GM23338 (cell line): ENCODE measurements at regions not wholly inside any gene's neighbourhood (a gene's known extent, or its start where the extent isn't known, plus 50 kb on each side); places are given as distances from the start of the nearest gene placed in this dataset.

Experiments used
- ATAC-seq: fragments of 200-7000 bp; cut with Tn5 transposase; 3 replicates; pipeline ENCODE4 v1.9.1; 2020
- DNase-seq: peaks from one replicate; pipeline ENCODE4 v3.0.0-alpha.2; 2015; ENCODE audit warnings: low spot score
- H2AFZ ChIP-seq: fragments of 200-600 bp; sonication (generic); 2 replicates; pipeline ENCODE4 v1.8.0; 2016; ENCODE audit warnings: antibody characterized with exemption, mild to moderate bottlenecking, moderate library complexity
- H3F3A ChIP-seq: fragments of 200-600 bp; sonication (generic); replicated peaks from 2 replicates; pipeline ENCODE4 v1.8.0; 2017; ENCODE audit warnings: antibody characterized with exemption, mixed run types, low read depth
- H3K27ac ChIP-seq: fragments of 200-600 bp; sonication (generic); 2 replicates; pipeline ENCODE4 v1.6.1; 2016; ENCODE audit warnings: low read depth
- H3K27me3 ChIP-seq: fragments of 200-600 bp; sonication (generic); 2 replicates; pipeline ENCODE4 v1.8.0; 2016; ENCODE audit warnings: mild to moderate bottlenecking, mixed run types, moderate library complexity; ENCODE audit not compliant: insufficient read depth
- H3K36me3 ChIP-seq: fragments of 200-600 bp; sonication (generic); 2 replicates; pipeline ENCODE4 v1.8.0; 2016; ENCODE audit warnings: mild to moderate bottlenecking; ENCODE audit not compliant: insufficient read depth
- H3K4me1 ChIP-seq: fragments of 200-600 bp; sonication (generic); 2 replicates; pipeline ENCODE4 v1.8.0; 2016; ENCODE audit warnings: mild to moderate bottlenecking, moderate library complexity; ENCODE audit not compliant: insufficient read depth
- H3K4me2 ChIP-seq: fragments of 200-600 bp; sonication (generic); 2 replicates; pipeline ENCODE4 v1.7.1; 2017; ENCODE audit warnings: mixed run types
- H3K4me3 ChIP-seq: fragments of 200-600 bp; sonication (generic); 2 replicates; pipeline ENCODE4 v1.6.1; 2016; ENCODE audit warnings: mixed run types
- H3K79me2 ChIP-seq: fragments of 200-600 bp; sonication (generic); replicated peaks from 2 replicates; pipeline ENCODE4 v1.8.0; 2017; ENCODE audit warnings: mild to moderate bottlenecking; ENCODE audit not compliant: insufficient read depth
- H3K9me2 ChIP-seq: fragments of 200-600 bp; sonication (generic); 2 replicates; pipeline ENCODE4 v1.8.0; 2017; ENCODE audit not compliant: insufficient read depth
- H4K20me1 ChIP-seq: fragments of 200-600 bp; sonication (generic); replicated peaks from 2 replicates; pipeline ENCODE4 v1.8.0; 2017; ENCODE audit warnings: mild to moderate bottlenecking; ENCODE audit not compliant: insufficient read depth
- H3K27ac Mint-ChIP-seq: 2 replicates; pipeline ENCODE4 v1.8.0; 2020; ENCODE audit warnings: inconsistent platforms, mild to moderate bottlenecking, moderate library complexity, mixed read lengths
- H3K27me3 Mint-ChIP-seq: 3 replicates; pipeline ENCODE4 v1.8.0; 2022; ENCODE audit warnings: low read depth, mild to moderate bottlenecking, moderate library complexity, mixed read lengths, inconsistent platforms; ENCODE audit not compliant: insufficient read depth, poor library complexity
- H3K36me3 Mint-ChIP-seq: 3 replicates; pipeline ENCODE4 v1.8.0; 2021; ENCODE audit warnings: low read depth, mild to moderate bottlenecking, inconsistent platforms, moderate library complexity, mixed read lengths
- H3K4me1 Mint-ChIP-seq: 3 replicates; pipeline ENCODE4 v1.8.0; 2020; ENCODE audit warnings: mild to moderate bottlenecking, inconsistent platforms, mixed read lengths
- H3K4me3 Mint-ChIP-seq: 3 replicates; pipeline ENCODE4 v1.8.0; 2021; ENCODE audit warnings: moderate library complexity, mild to moderate bottlenecking, inconsistent platforms, mixed read lengths
- H3K9me3 Mint-ChIP-seq: 3 replicates; pipeline ENCODE4 v1.8.0; 2020; ENCODE audit warnings: moderate library complexity, mild to moderate bottlenecking, inconsistent platforms, mixed read lengths
- CREB1 ChIP-seq: fragments of 250-450 bp; sonication (Bioruptor Pico); IDR thresholded peaks from 2 replicates; pipeline ENCODE4 v1.5.0; 2020; ENCODE audit warnings: low read depth, mild to moderate bottlenecking, moderate library complexity
- EZH2 ChIP-seq: fragments of 200-600 bp; sonication (generic); IDR thresholded peaks from one replicate; pipeline ENCODE4 v1.8.0; 2017; ENCODE audit warnings: antibody characterized with exemption, mild to moderate bottlenecking, low read depth; ENCODE audit not compliant: unreplicated experiment
- EZH2phosphoT487 ChIP-seq: fragments of 200-600 bp; sonication (generic); IDR thresholded peaks from one replicate; pipeline ENCODE4 v1.8.1; 2018; ENCODE audit warnings: antibody characterized with exemption; ENCODE audit not compliant: unreplicated experiment
- JUNB ChIP-seq: IDR thresholded peaks from one replicate; pipeline ENCODE4 v1.6.1; 2016; ENCODE audit warnings: antibody characterized with exemption; ENCODE audit not compliant: unreplicated experiment
- NANOG ChIP-seq: IDR thresholded peaks from 2 replicates; pipeline ENCODE4 v1.6.1; 2016; ENCODE audit warnings: antibody characterized with exemption, borderline replicate concordance
- POLR2AphosphoS5 ChIP-seq: IDR thresholded peaks from 2 replicates; pipeline ENCODE4 v1.6.1; 2016; ENCODE audit warnings: antibody characterized with exemption, low read depth
- STAT1 ChIP-seq: IDR thresholded peaks from one replicate; pipeline ENCODE4 v1.6.1; 2016; ENCODE audit warnings: antibody characterized with exemption; ENCODE audit not compliant: unreplicated experiment
- ZNF114 ChIP-seq: fragments of 250-450 bp; sonication (Bioruptor Pico); IDR thresholded peaks from 2 replicates; pipeline ENCODE4 v1.5.0; 2020; ENCODE audit warnings: mild to moderate bottlenecking, moderate library complexity
- ZNF331 ChIP-seq: fragments of 250-450 bp; sonication (Bioruptor Pico); IDR thresholded peaks from 2 replicates; pipeline ENCODE4 v1.5.0; 2020; ENCODE audit warnings: low read depth, mild to moderate bottlenecking, moderate library complexity
- TF ChIP-seq, protein P1 (sequence below): fragments of 250-450 bp; sonication (Bioruptor Pico); IDR thresholded peaks from 2 replicates; pipeline ENCODE4 v1.5.0; 2020; ENCODE audit warnings: mild to moderate bottlenecking, moderate library complexity
- TF ChIP-seq, protein P2 (sequence below): IDR thresholded peaks from 2 replicates; pipeline ENCODE4 v1.6.1; 2016; ENCODE audit warnings: antibody characterized with exemption
- TF ChIP-seq, protein P3 (sequence below): IDR thresholded peaks from one replicate; pipeline ENCODE4 v1.6.1; 2018; ENCODE audit warnings: antibody characterized with exemption; ENCODE audit not compliant: unreplicated experiment

DNA sequence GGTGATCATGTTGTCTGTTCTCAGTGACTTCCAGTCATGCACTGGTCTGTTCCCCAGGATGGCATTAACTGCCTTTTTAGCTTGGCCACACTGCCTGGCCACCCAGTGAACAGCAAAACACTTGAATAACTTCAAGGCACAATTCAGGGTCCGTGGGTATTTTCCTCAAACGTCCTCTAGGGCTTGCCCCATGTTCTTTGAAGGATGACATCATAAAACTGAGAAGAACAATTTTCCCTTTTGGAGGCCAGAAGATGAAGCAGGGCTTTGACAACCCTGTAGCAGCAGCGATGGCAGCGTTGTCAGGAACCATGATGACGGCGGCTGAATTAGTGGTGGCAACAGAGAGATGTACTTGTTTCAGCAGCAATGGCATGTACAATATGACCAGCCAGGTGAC, 465.9 kb upstream of the ONECUT1 start:
- Histone ChIP-seq H3K4me2 (no peak overlapping the region), H2AFZ (no peak overlapping the region), H3F3A (no peaks in the 10 kb centered on the region), H3K4me3 (no peak overlapping the region), H3K79me2 (no peaks in the 10 kb centered on the region), H3K9me2 (no peaks in the 10 kb centered on the region), H3K4me1 (no peaks in the 10 kb centered on the region), H3K36me3 (0 out of 2 replicates have a peak, but pooled peaks cover 4% of the 10 kb centered on the region), H3K27me3 (no peaks in the 10 kb centered on the region), H3K27ac (no peak overlapping the region), H4K20me1 (no peaks in the 10 kb centered on the region)
- Mint-ChIP-seq H3K27ac (no peak overlapping the region), H3K27me3 (peaks cover 2% of the 10 kb centered on the region), H3K4me3 (no peak overlapping the region), H3K36me3 (no peaks in the 10 kb centered on the region), H3K4me1 (peaks cover 10% of the 10 kb centered on the region; the same call in 2 of the 3 replicates), H3K9me3 (no peaks in the 10 kb centered on the region)
- DNase-seq, result peak; percentile 1
- no peak for ATAC-seq
- TF ChIP-seq, protein P1, sequence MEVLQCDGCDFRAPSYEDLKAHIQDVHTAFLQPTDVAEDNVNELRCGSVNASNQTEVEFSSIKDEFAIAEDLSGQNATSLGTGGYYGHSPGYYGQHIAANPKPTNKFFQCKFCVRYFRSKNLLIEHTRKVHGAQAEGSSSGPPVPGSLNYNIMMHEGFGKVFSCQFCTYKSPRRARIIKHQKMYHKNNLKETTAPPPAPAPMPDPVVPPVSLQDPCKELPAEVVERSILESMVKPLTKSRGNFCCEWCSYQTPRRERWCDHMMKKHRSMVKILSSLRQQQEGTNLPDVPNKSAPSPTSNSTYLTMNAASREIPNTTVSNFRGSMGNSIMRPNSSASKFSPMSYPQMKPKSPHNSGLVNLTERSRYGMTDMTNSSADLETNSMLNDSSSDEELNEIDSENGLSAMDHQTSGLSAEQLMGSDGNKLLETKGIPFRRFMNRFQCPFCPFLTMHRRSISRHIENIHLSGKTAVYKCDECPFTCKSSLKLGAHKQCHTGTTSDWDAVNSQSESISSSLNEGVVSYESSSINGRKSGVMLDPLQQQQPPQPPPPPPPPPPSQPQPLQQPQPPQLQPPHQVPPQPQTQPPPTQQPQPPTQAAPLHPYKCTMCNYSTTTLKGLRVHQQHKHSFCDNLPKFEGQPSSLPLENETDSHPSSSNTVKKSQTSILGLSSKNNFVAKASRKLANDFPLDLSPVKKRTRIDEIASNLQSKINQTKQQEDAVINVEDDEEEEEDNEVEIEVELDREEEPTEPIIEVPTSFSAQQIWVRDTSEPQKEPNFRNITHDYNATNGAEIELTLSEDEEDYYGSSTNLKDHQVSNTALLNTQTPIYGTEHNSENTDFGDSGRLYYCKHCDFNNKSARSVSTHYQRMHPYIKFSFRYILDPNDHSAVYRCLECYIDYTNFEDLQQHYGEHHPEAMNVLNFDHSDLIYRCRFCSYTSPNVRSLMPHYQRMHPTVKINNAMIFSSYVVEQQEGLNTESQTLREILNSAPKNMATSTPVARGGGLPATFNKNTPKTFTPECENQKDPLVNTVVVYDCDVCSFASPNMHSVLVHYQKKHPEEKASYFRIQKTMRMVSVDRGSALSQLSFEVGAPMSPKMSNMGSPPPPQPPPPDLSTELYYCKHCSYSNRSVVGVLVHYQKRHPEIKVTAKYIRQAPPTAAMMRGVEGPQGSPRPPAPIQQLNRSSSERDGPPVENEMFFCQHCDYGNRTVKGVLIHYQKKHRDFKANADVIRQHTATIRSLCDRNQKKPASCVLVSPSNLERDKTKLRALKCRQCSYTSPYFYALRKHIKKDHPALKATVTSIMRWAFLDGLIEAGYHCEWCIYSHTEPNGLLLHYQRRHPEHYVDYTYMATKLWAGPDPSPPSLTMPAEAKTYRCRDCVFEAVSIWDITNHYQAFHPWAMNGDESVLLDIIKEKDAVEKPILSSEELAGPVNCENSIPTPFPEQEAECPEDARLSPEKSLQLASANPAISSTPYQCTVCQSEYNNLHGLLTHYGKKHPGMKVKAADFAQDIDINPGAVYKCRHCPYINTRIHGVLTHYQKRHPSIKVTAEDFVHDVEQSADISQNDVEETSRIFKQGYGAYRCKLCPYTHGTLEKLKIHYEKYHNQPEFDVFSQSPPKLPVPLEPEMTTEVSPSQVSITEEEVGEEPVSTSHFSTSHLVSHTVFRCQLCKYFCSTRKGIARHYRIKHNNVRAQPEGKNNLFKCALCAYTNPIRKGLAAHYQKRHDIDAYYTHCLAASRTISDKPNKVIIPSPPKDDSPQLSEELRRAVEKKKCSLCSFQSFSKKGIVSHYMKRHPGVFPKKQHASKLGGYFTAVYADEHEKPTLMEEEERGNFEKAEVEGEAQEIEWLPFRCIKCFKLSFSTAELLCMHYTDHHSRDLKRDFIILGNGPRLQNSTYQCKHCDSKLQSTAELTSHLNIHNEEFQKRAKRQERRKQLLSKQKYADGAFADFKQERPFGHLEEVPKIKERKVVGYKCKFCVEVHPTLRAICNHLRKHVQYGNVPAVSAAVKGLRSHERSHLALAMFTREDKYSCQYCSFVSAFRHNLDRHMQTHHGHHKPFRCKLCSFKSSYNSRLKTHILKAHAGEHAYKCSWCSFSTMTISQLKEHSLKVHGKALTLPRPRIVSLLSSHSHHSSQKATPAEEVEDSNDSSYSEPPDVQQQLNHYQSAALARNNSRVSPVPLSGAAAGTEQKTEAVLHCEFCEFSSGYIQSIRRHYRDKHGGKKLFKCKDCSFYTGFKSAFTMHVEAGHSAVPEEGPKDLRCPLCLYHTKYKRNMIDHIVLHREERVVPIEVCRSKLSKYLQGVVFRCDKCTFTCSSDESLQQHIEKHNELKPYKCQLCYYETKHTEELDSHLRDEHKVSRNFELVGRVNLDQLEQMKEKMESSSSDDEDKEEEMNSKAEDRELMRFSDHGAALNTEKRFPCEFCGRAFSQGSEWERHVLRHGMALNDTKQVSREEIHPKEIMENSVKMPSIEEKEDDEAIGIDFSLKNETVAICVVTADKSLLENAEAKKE, result no peak
- TF ChIP-seq CREB1 (CRISPR knock-in tag) (no peak), STAT1 (no peak), POLR2AphosphoS5 (no peak), EZH2phosphoT487 (no peak), EZH2 (no peak), ZNF114 (CRISPR knock-in tag) (no peak), ZNF331 (no peak), NANOG (no peak), JUNB (no peak)
- TF ChIP-seq, protein P2, sequence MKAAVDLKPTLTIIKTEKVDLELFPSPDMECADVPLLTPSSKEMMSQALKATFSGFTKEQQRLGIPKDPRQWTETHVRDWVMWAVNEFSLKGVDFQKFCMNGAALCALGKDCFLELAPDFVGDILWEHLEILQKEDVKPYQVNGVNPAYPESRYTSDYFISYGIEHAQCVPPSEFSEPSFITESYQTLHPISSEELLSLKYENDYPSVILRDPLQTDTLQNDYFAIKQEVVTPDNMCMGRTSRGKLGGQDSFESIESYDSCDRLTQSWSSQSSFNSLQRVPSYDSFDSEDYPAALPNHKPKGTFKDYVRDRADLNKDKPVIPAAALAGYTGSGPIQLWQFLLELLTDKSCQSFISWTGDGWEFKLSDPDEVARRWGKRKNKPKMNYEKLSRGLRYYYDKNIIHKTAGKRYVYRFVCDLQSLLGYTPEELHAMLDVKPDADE, result no peak
- TF ChIP-seq, protein P3, sequence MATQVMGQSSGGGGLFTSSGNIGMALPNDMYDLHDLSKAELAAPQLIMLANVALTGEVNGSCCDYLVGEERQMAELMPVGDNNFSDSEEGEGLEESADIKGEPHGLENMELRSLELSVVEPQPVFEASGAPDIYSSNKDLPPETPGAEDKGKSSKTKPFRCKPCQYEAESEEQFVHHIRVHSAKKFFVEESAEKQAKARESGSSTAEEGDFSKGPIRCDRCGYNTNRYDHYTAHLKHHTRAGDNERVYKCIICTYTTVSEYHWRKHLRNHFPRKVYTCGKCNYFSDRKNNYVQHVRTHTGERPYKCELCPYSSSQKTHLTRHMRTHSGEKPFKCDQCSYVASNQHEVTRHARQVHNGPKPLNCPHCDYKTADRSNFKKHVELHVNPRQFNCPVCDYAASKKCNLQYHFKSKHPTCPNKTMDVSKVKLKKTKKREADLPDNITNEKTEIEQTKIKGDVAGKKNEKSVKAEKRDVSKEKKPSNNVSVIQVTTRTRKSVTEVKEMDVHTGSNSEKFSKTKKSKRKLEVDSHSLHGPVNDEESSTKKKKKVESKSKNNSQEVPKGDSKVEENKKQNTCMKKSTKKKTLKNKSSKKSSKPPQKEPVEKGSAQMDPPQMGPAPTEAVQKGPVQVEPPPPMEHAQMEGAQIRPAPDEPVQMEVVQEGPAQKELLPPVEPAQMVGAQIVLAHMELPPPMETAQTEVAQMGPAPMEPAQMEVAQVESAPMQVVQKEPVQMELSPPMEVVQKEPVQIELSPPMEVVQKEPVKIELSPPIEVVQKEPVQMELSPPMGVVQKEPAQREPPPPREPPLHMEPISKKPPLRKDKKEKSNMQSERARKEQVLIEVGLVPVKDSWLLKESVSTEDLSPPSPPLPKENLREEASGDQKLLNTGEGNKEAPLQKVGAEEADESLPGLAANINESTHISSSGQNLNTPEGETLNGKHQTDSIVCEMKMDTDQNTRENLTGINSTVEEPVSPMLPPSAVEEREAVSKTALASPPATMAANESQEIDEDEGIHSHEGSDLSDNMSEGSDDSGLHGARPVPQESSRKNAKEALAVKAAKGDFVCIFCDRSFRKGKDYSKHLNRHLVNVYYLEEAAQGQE, result no peak
